CD14-positive monocyte (primary cell): ENCODE measurements at regions not wholly inside any gene's neighbourhood (a gene's known extent, or its start where the extent isn't known, plus 50 kb on each side); places are given as distances from the start of the nearest gene placed in this dataset.

Experiments used
- DNase-seq, 3 donors: peaks; one replicate each; pipeline ENCODE4 v3.0.0-alpha.2; 2011 to 2022
- H2AFZ ChIP-seq: 2 replicates; pipeline ENCODE4 v1.6.0; 2012; ENCODE audit warnings: mild to moderate bottlenecking, low read depth, low read length, inconsistent platforms; ENCODE audit not compliant: insufficient read depth, poor library complexity, severe bottlenecking
- H3K27ac ChIP-seq, 2 donors: 1 replicate in 1 of 2; 2 replicates in 1 of 2; pipeline ENCODE4 v1.5.1; 2012 to 2013; ENCODE audit warnings: low read length in 2 of 2, control low read depth in 1 of 2, inconsistent platforms in 1 of 2, low read depth in 1 of 2, mild to moderate bottlenecking in 1 of 2
- H3K27me3 ChIP-seq, 2 donors: one replicate each; pipeline versions ENCODE4 v1.6.0 to v1.6.1; 2011 to 2013; ENCODE audit warnings: low read length in 2 of 2; ENCODE audit not compliant: control insufficient read depth in 2 of 2, insufficient read depth in 2 of 2
- H3K36me3 ChIP-seq, 2 donors: replicated peaks in 1 of 2; 1 replicate in 1 of 2; 2 replicates in 1 of 2; pipeline versions ENCODE4 v1.5.1 to v1.6.1; 2012 to 2013; ENCODE audit warnings: low read length in 2 of 2, control low read depth in 1 of 2, inconsistent platforms in 1 of 2, mild to moderate bottlenecking in 1 of 2; ENCODE audit not compliant: insufficient read depth in 2 of 2, control insufficient read depth in 1 of 2
- H3K4me1 ChIP-seq, 2 donors: 1 replicate in 1 of 2; 2 replicates in 1 of 2; pipeline versions ENCODE4 v1.5.1 to v1.6.1; 2012 to 2013; ENCODE audit warnings: low read length in 2 of 2, control low read depth in 1 of 2, inconsistent platforms in 1 of 2, mild to moderate bottlenecking in 1 of 2, moderate library complexity in 1 of 2; ENCODE audit not compliant: insufficient read depth in 2 of 2, control insufficient read depth in 1 of 2
- H3K4me2 ChIP-seq: replicated peaks from 2 replicates; pipeline ENCODE3; 2012; ENCODE audit warnings: low read length, moderate library complexity, mild to moderate bottlenecking; ENCODE audit not compliant: poor library complexity, severe bottlenecking; ENCODE audit errors: extremely low read depth
- H3K4me3 ChIP-seq, 3 experiments: fragments of 200-600 bp in 1 of 3; sonication (generic) in 1 of 3; replicated peaks in 1 of 3; 1 replicate in 2 of 3; 2 replicates in 1 of 3; pipeline ENCODE4 v1.5.1; 2011 to 2013; ENCODE audit warnings: low read length in 3 of 3, mild to moderate bottlenecking in 3 of 3, control low read depth in 2 of 3, low read depth in 2 of 3, inconsistent platforms in 1 of 3, moderate library complexity in 1 of 3
- H3K79me2 ChIP-seq: 2 replicates; pipeline ENCODE4 v1.6.0; 2012; ENCODE audit warnings: mild to moderate bottlenecking, control low read depth, inconsistent platforms, low read length, moderate library complexity; ENCODE audit not compliant: insufficient read depth
- H3K9ac ChIP-seq: 2 replicates; pipeline ENCODE4 v1.6.0; 2017; ENCODE audit warnings: low read length, mild to moderate bottlenecking; ENCODE audit not compliant: insufficient read depth, poor library complexity, severe bottlenecking
- H3K9me3 ChIP-seq, 2 donors: replicated peaks in 1 of 2; 1 replicate in 1 of 2; 2 replicates in 1 of 2; pipeline versions ENCODE4 v1.5.1 to v1.6.1; 2012 to 2013; ENCODE audit warnings: low read length in 2 of 2, control low read depth in 1 of 2; ENCODE audit not compliant: control insufficient read depth in 1 of 2, insufficient read depth in 1 of 2
- H4K20me1 ChIP-seq: 2 replicates; pipeline ENCODE4 v1.6.0; 2012; ENCODE audit warnings: mild to moderate bottlenecking, low read length, control low read depth, moderate library complexity; ENCODE audit not compliant: insufficient read depth
- H3K27ac Mint-ChIP-seq, 7 donors: one replicate each; pipeline ENCODE4 v1.8.0; 2020; ENCODE audit warnings: mild to moderate bottlenecking in 7 of 7, mixed read lengths in 7 of 7, moderate library complexity in 6 of 7, inconsistent platforms in 2 of 7
- H3K27me3 Mint-ChIP-seq, 3 donors: one replicate each; pipeline ENCODE4 v1.8.0; 2021 to 2022; ENCODE audit warnings: low read depth in 3 of 3, mild to moderate bottlenecking in 3 of 3, mixed read lengths in 3 of 3, moderate library complexity in 3 of 3, inconsistent platforms in 1 of 3
- H3K36me3 Mint-ChIP-seq, 2 donors: one replicate each; pipeline ENCODE4 v1.8.0; 2020; ENCODE audit warnings: mixed read lengths in 2 of 2, inconsistent platforms in 1 of 2, mild to moderate bottlenecking in 1 of 2
- H3K4me1 Mint-ChIP-seq: one replicate; pipeline ENCODE4 v1.8.0; 2020; ENCODE audit warnings: mild to moderate bottlenecking, mixed read lengths
- H3K4me3 Mint-ChIP-seq, 2 donors: one replicate each; pipeline ENCODE4 v1.8.0; 2020; ENCODE audit warnings: mild to moderate bottlenecking in 2 of 2, mixed read lengths in 2 of 2, moderate library complexity in 1 of 2
- H3K9me3 Mint-ChIP-seq, 7 donors: one replicate each; pipeline ENCODE4 v1.8.0; 2020 to 2022; ENCODE audit warnings: mixed read lengths in 7 of 7, mild to moderate bottlenecking in 6 of 7, moderate library complexity in 6 of 7, inconsistent platforms in 2 of 7
- CTCF ChIP-seq: fragments of 200-600 bp; IDR thresholded peaks from one replicate; pipeline ENCODE4 v1.8.0; 2022; ENCODE audit warnings: antibody characterized with exemption, mild to moderate bottlenecking
- WGBS: methylation state at CpG from one replicate; pipeline ENCODE4 v1.1.5; 2013; ENCODE audit warnings: missing lambda C conversion rate; ENCODE audit not compliant: insufficient coverage; 5-methylcytosine and 5-hydroxymethylcytosine counted together
- intact Hi-C, 2 donors: fragments of 100-400 bp; cut with micrococcal nuclease; formaldehyde crosslinking; loops; one replicate each; pipeline versions ENCODE4 v1.15.0 to v1.15.1; 2023

GRCh38 chr5:93926831-93927620, 185.6 kb upstream of the POU5F2 start:
- Mint-ChIP-seq H3K27me3 (no peaks in the 10 kb centered on the region), H3K9me3 (no peaks in the 10 kb centered on the region), H3K4me1 (no peaks in the 10 kb centered on the region), H3K4me3 (no peak overlapping the region), H3K36me3 (peaks cover 0 to 7% of the 10 kb centered on the region in 2 donors), H3K27ac (no peak overlapping the region)
- H4K20me1 ChIP-seq = no peaks in the 10 kb centered on the region
- no peaks in the 10 kb centered on the region for H3K4me1 ChIP-seq
- no peak overlapping the region for H2AFZ ChIP-seq
- intact Hi-C loops = no loop called here
- no peaks in the 10 kb centered on the region for H3K36me3 ChIP-seq
- no peaks in the 10 kb centered on the region for H3K9me3 ChIP-seq
- no CpG with 5 or more reads among the region's 3 CpGs for WGBS
- no peaks in the 10 kb centered on the region for H3K79me2 ChIP-seq
- no peak overlapping the region for H3K4me2 ChIP-seq
- no peak for TF ChIP-seq CTCF
- DNase-seq = no peak
- no peak overlapping the region for H3K4me3 ChIP-seq
- H3K9ac ChIP-seq = no peak overlapping the region
- no peak overlapping the region for H3K27ac ChIP-seq
- no peaks in the 10 kb centered on the region for H3K27me3 ChIP-seq

DNA sequence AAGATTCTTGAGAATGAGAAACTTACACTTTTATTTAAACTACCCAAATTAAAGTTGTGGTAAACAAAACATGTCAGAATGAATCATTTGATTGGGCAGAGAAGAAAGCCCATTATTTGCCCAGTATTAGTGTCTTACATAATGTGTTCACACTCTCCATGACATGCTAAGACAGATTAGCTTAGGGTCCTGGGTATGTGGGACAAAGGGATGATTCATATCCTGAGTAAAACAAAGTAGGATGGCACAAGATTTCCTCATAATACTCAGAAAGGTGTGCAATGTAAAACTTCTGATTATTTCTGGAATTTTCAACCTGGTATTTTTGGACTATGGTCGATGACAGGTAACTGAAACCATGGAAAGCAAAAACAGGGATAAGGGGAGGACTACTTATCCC, 183.9 kb upstream of the POU5F2 start:
- Mint-ChIP-seq H3K27me3 (no peaks in the 10 kb centered on the region), H3K4me1 (no peaks in the 10 kb centered on the region), H3K36me3 (peaks cover 3 to 7% of the 10 kb centered on the region in 2 donors), H3K4me3 (no peak overlapping the region), H3K9me3 (no peaks in the 10 kb centered on the region), H3K27ac (no peak overlapping the region)
- Histone ChIP-seq H3K27ac (no peak overlapping the region), H2AFZ (no peak overlapping the region), H3K4me2 (no peak overlapping the region), H3K79me2 (no peaks in the 10 kb centered on the region), H3K4me1 (no peaks in the 10 kb centered on the region), H3K4me3 (no peak overlapping the region), H4K20me1 (no peaks in the 10 kb centered on the region), H3K9me3 (no peaks in the 10 kb centered on the region), H3K9ac (no peak overlapping the region), H3K27me3 (no peaks in the 10 kb centered on the region), H3K36me3 (no peaks in the 10 kb centered on the region)
- DNase-seq = no peak
- no peak for TF ChIP-seq CTCF
- WGBS = no CpG with 5 or more reads among the region's 1 CpG
- intact Hi-C loops = no loop called here
